GM21360 (cell line): ENCODE measurements at regions not wholly inside any gene's neighbourhood (a gene's known extent, or its start where the extent isn't known, plus 50 kb on each side); places are given as distances from the start of the nearest gene placed in this dataset.

Experiments used
- ATAC-seq: cut with Tn5 transposase; IDR thresholded peaks from one replicate; pipeline ENCODE4 v1.9.1; 2021; ENCODE audit warnings: mild to moderate bottlenecking, moderate library complexity; ENCODE audit not compliant: unreplicated experiment

- no peak for ATAC-seq
These were observed 438.5 kb downstream of the PTPRU start for GRCh38 chr1:29674627-29675326.

GRCh38 chr1:29673669-29674626, 437.6 kb downstream of the PTPRU start:
- no peak for ATAC-seq

- no peak for ATAC-seq
These were observed 436.8 kb downstream of the PTPRU start for GRCh38 chr1:29673228-29673500.

GRCh38 chr1:29672416-29673227, 436.3 kb downstream of the PTPRU start:
- ATAC-seq, result no peak

GRCh38 chr1:29671446-29672356, 435.4 kb downstream of the PTPRU start:
- ATAC-seq, result no peak

GRCh38 chr1:29670752-29671151, 434.4 kb downstream of the PTPRU start:
- no peak for ATAC-seq

GRCh38 chr1:29669912-29670311, 433.6 kb downstream of the PTPRU start:
- ATAC-seq, result no peak

- ATAC-seq, result no peak
These were observed 433.0 kb downstream of the PTPRU start for GRCh38 chr1:29669158-29669871.

- ATAC-seq, result no peak
These were observed 432.3 kb downstream of the PTPRU start for GRCh38 chr1:29668551-29669157.

GRCh38 chr1:29667951-29668350, 431.6 kb downstream of the PTPRU start:
- no peak for ATAC-seq

GRCh38 chr1:29664711-29665110, 428.4 kb downstream of the PTPRU start:
- ATAC-seq, result no peak

GRCh38 chr1:29658688-29659087, 422.4 kb downstream of the PTPRU start:
- no peak for ATAC-seq

GRCh38 chr1:29657816-29658215, 421.5 kb downstream of the PTPRU start:
- no peak for ATAC-seq

GRCh38 chr1:29655945-29656850, 419.9 kb downstream of the PTPRU start:
- ATAC-seq, result no peak

- no peak for ATAC-seq
These were observed 418.8 kb downstream of the PTPRU start for GRCh38 chr1:29655145-29655544.

- no peak for ATAC-seq
These were observed 417.6 kb downstream of the PTPRU start for GRCh38 chr1:29653886-29654450.

- ATAC-seq, result no peak
These were observed 416.9 kb downstream of the PTPRU start for GRCh38 chr1:29653034-29653810.
